ENCODE measurements at regions not wholly inside any gene's neighbourhood (a gene's known extent, or its start where the extent isn't known, plus 50 kb on each side); places are given as distances from the start of the nearest gene placed in this dataset.
"Not testable (repeated sequence)": the region's sequence is repeated elsewhere in the genome, so short reads cannot be mapped to it uniquely, and the experiment has no call there.

- DNase-seq (ENCODE audit: low spot score), result no peak
Observed at GRCh38 chr4:17060230-17060629, 161.8 kb upstream of the LDB2 start.

DNA sequence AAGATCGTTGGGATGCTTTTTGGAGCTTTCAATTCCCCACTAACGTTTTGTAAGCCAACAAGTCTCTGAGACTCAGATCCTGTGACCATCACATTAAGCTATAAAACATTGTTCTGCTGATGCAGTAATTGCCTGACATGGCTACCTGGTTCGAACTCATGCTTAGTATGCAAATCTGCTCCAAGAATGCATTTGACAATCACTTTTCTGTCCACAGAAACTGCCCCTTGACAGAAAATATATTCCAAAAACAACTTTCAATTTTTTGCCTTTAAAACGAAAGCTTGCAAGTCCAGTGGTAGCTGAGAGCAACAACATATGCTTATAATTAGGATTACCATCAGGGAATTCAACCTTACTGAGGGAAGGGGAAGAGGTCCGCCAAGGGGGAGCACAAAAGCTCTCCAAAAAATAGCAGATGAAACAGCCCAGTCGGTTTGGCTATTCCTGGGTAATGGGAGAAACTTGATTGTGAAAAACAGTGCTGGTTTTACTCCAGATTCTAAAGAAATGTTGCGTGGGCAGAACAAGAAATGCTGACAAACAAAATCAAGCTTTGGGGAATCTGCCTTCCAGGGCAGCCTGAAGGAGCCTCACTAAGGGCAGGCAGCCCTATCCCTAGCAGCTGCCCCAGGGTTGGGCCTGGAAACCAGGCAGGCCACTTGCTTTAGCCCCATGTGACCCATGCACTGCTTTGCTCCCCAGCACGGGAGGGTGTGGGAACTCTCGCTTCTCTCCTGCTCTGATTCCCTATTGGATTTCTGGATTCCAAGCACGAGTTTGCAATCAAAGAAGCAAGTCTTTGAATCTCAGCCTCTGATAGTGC is 160.7 kb upstream of the LDB2 start:
- no peak for DNase-seq (ENCODE audit: low spot score)

GRCh38 chr4:17058536-17058915 is 160.1 kb upstream of the LDB2 start:
- DNase-seq (ENCODE audit: low spot score), result no peak

DNA sequence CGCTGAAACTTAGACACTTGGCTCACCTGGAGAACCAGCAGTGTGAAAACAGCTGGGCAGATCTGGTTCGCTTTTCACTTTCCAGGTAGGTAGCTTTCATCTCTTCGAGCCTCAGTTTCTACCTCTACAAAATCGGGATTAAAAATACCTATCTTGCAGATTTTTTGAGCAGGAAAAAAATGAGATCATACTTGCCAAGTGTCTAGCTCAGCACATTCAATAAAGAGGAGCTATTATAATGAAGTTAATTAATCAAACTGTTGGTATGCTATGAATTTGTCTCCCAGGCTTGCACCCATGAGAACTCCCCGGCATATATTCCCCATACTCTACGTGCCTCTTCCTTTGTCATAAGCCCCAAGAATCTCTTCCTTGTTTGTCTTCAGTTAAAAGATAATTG is 158.6 kb upstream of the LDB2 start:
- DNase-seq (ENCODE audit: low spot score), result no peak

GRCh38 chr4:17055788-17056187 is 157.3 kb upstream of the LDB2 start:
- peak; percentile 2 for DNase-seq (ENCODE audit: low spot score)

GRCh38 chr4:17045866-17046265 is 147.4 kb upstream of the LDB2 start:
- DNase-seq (ENCODE audit: low spot score), result no peak

GRCh38 chr4:17038510-17039176 is 140.2 kb upstream of the LDB2 start:
- no peak for DNase-seq (ENCODE audit: low spot score)

DNA sequence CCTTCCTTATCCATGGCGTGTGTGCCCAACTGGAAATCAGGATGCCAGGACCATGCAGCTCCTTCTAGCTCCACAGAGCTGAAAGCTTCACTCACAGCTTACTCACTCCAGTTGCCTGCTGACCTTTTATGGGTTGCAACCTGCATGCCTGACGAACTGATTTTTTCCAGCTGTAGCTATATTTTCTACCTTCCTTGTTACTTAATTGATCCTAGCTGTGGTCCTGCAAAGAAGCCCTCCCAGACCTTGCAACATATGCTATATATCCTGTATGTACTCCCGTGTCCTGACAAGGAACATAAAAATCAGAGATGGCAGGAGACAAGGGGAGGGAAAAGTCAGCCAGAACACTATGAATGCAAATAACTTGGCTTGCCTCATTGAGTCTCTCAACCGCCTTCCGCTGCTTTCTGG is 135.3 kb upstream of the LDB2 start:
- no peak for DNase-seq (ENCODE audit: low spot score)

- no peak for DNase-seq (ENCODE audit: low spot score)
Observed at GRCh38 chr4:17033025-17033767, 134.8 kb upstream of the LDB2 start.

- no peak for DNase-seq (ENCODE audit: low spot score)
Observed at GRCh38 chr4:17030543-17030942, 132.1 kb upstream of the LDB2 start.

DNA sequence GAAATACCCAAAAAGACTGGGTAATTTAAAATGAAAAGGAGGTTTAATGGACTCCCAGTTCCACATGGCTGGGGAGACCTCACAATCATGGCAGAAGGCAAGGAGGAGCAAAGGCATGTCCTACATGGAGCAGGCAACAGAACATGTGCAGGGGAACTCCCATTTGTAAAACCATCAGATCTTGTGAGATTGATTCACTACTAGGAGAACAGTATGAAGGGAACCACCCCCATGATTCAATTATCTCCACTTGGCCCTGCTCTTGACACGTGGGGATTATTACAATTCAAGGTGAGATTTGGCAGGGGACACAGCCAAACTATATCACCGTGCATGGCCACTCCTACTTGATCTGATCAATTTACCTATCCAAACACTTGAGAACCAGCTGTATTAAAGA is 131.5 kb upstream of the LDB2 start:
- no peak for DNase-seq (ENCODE audit: low spot score)

DNA sequence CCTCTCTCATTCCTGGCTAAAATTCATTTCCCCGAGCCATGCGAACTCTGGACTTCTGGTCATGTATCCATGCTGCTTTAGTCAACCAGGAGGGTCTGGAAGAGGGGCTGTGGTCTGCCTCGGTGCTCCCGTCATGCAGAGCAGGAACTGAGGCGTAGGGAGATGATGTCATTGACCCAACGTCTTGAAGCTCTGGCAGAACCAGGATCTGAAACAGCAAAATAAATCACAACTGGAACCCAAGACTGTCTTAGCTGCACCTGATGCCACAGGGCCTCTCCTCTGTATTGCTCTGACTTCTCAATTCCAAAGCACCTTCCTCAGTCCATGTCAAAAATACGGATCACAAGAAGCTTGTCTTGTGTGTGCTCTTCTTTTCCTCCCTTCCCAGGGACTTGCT is 131.0 kb upstream of the LDB2 start:
- no peak for DNase-seq (ENCODE audit: low spot score)

DNA sequence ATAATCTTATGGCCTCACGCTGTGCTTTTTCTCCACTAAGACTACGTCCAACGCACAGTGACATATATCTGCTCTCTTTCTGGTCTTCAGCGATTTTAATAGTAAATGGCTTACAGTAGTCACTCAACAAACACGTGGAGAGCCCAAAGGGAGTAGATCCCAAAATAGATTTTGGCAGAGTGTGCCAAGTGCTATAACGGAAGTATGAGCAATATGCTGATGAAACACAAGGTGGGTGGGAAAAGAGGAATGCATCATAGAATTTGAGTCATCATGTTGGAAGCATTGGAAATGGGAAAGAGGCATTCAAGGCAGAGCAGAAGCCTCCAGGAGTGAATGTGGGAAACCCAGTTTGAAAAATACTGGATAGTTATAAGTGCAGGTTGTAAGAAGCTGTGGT is 129.1 kb upstream of the LDB2 start:
- peak; percentile 29 for DNase-seq (ENCODE audit: low spot score)

- DNase-seq (ENCODE audit: low spot score), result no peak
Observed at GRCh38 chr4:17024425-17024824, 126.0 kb upstream of the LDB2 start.

GRCh38 chr4:17020901-17021300 is 122.5 kb upstream of the LDB2 start:
- no peak for DNase-seq (ENCODE audit: low spot score)

GRCh38 chr4:17020451-17020850 is 122.0 kb upstream of the LDB2 start:
- DNase-seq (ENCODE audit: low spot score), result no peak

DNA sequence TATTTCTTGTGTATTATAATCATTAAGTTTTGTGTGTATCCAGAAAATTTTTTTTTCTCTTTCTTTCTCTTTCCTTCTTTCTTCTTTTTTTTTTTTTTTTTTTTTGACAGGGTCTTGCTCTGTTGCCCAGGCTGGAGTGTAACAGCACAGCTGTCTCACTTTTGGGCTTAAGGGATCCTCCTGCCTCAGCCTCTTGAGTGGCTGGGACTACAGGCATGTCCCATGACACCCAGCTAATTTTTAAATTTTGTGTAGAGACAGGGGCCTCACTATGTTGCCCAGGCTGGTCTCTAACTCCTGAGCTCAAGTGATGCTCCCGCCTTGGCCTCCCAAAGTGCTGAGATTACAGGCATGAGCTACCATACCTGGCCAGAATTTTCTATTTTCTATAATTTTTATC is 120.2 kb upstream of the LDB2 start:
- DNase-seq (ENCODE audit: low spot score), result not testable (repeated sequence)

DNA sequence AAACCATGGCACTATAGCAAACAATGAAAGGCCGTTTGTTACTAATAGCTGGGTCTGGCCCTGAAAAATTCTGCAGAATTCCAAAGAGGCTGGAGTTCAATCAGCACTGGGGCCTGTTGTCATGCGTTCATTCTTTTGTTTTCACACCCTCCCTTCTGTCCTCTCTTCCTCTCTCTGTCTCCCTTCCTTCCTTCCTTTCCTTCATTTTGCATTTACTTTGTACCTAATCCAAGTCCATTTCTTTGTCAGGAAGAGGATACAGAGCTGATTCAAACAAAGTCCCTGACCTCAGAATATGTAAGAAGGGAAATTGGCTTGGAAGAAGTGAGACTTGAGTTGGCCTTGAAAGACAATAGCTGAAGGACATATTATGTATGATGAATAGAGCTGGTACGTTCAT is 119.6 kb upstream of the LDB2 start:
- no peak for DNase-seq (ENCODE audit: low spot score)

DNA sequence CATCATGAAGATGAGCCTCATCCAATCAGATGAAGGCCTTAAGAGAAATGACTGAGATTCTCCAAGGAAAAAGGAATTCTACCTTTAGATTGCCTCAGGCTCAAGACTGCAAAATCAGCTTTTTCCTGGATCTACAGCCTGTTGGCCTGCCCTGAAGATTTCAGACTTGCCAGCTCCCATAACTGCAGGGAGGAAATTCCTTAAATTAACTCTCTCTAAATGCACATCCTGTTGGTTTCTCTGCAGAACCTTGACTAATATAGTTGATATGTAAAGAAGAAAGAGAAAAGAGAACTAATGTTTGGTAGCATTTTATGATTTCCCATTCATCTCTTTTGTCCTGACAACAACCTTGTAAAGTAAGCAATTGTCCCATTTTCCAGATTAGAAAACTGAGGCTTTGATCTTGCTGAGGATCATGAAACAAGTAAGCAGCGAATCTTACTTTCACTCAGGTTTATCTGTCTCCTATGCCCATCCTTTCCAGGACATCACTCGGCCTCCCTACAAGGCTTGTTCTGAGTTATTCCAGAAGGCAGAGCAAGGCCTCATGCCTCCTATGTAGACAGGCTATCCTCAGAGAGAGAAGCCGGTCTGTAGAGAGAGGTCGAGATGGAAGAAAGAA is 115.0 kb upstream of the LDB2 start:
- no peak for DNase-seq (ENCODE audit: low spot score)

DNA sequence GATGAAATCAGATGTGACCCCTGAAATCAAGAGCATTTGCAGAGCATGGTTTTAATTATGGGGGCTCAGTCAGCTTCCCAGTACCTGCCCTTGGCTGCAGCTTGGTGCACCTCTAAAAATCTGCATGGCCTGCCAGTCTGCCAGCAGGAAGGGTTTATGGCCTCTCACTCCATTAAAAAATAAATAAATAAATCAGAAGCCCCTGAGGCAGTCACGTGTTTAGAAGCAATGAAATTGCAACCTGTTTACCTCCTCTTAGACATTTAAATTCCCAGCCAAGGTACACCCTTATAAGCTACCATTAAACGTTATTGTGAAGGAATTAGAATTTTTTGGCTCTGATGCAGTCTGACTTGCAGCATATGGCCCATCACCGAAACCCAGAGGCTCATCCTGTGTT is 114.0 kb upstream of the LDB2 start:
- no peak for DNase-seq (ENCODE audit: low spot score)

GRCh38 chr4:17010426-17011087 is 112.1 kb upstream of the LDB2 start:
- no peak for DNase-seq (ENCODE audit: low spot score)

GRCh38 chr4:17009871-17010367 is 111.5 kb upstream of the LDB2 start:
- no peak for DNase-seq (ENCODE audit: low spot score)

All from SW480 (cell line).